ENCODE measurements at regions not wholly inside any gene's neighbourhood (a gene's known extent, or its start where the extent isn't known, plus 50 kb on each side); places are given as distances from the start of the nearest gene placed in this dataset.

- TF ChIP-seq CUX1 (IDR thresholded peaks at IDR 0.05; ENCODE audit: insufficient replicate concordance, low read depth, low read length) (no peak), TCF7 (IDR thresholded peaks at IDR 0.05; ENCODE audit: borderline replicate concordance) (no peak), SUPT20H (IDR thresholded peaks at IDR 0.05; ENCODE audit: borderline replicate concordance, control insufficient read depth, low read depth, low read length) (no peak), ZSCAN29 (IDR thresholded peaks at IDR 0.05) (no peak), ZZZ3 (IDR thresholded peaks at IDR 0.05; ENCODE audit: control insufficient read depth, insufficient read length, low read depth) (no peak), BCL3 (IDR thresholded peaks at IDR 0.05; ENCODE audit: borderline replicate concordance, insufficient read depth, low read depth, low read length, poor library complexity, severe bottlenecking) (no peak), TBL1XR1 (IDR thresholded peaks at IDR 0.05; ENCODE audit: low read depth, low read length) (no peak)
Observed at GRCh38 chr12:124420996-124421674, 126.2 kb downstream of the RFLNA start (continued).

Data from GM12878 (cell line).